NCI-H82 treated with DMSO at 0.1 percent for 48 hours (cell line): ENCODE measurements at regions not wholly inside any gene's neighbourhood (a gene's known extent, or its start where the extent isn't known, plus 50 kb on each side); places are given as distances from the start of the nearest gene placed in this dataset.

Source experiments
- DNase-seq: peaks from one replicate; lab custom pipeline; 2025; ENCODE audit not compliant: unreplicated experiment; lab: John Stamatoyannopoulos, UW

- no peak for DNase-seq
Measured at GRCh38 chr15:77688693-77689092, 56.0 kb upstream of the LINGO1 start.

GRCh38 chr15:77688266-77688665 lies 55.6 kb upstream of the LINGO1 start:
- peak; percentile 7 for DNase-seq

GRCh38 chr15:77685082-77685815 lies 52.5 kb upstream of the LINGO1 start:
- no peak for DNase-seq

GRCh38 chr15:77684341-77685081 lies 51.8 kb upstream of the LINGO1 start:
- no peak for DNase-seq

- DNase-seq = no peak
Measured at GRCh38 chr15:77682564-77682963, 49.9 kb upstream of the LINGO1 start.
